Renal pelvis (tissue), 1 donor: ENCODE measurements at regions not wholly inside any gene's neighbourhood (a gene's known extent, or its start where the extent isn't known, plus 50 kb on each side); places are given as distances from the start of the nearest gene placed in this dataset.
A peak's percentile ranks its signal among the peaks of the same experiment; 100 is the strongest.

Experiments
- DNase-seq: peaks from one replicate; pipeline ENCODE4 v3.0.0-alpha.2; 2013

- no peak for DNase-seq
These were observed 624.4 kb upstream of the SOX11 start for GRCh38 chr2:5067816-5068215.

DNA sequence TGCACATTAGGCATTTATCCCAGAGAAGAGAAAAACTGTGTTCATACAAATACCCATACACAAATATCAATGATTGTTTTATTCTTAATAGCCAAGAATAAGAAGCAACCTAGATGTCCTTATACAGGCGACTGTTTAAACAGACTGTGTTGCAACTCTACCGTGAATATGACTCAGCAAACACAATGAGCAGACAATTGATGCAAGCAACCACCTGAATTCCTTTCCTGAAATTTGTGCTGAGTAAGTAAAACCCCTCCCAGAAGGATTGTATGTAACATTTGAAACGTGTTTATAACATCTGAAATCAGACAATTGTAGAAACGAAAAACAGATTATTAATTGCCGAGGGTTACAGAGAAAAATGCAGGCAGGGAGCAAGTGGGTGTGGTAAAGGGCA is 621.9 kb upstream of the SOX11 start:
- no peak for DNase-seq

DNA sequence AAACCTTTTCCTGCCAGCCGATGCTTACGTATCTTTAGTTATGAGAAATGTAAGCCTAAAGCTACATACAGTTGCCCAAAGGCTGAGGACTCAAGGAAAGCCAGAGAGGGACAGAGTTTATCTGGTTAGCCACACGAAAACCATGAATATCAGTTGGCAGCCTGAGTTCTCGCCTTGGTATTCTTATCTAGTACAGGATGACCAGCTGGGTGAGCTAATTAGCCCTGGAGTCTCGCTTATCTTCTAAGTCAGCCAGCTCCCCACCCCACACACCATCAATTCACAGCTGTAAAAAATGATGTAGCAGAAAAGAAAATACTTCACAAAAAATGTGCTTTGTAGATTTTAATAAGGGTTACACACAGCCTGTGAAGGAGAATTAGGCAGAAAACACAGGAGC is 617.5 kb upstream of the SOX11 start:
- DNase-seq: no peak

DNA sequence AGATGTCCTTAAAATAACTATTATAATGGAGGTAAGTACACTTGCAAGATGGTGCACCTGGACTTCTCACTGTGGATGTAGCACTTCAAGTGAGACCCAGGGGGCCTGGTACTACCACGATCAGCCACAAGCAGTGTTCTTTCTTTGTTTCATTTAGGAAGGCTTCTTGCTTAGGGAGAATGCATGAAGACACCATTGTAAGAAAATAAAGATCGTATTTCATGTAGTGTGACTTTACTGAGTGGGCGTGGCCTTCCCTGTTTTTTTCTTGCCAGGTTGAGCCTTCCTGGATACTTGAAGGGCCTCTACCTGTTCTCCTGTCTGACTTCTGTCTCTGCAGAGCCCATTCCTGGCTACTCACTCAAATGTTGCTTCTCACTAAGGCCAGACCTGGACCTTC is 615.6 kb upstream of the SOX11 start:
- no peak for DNase-seq

DNA sequence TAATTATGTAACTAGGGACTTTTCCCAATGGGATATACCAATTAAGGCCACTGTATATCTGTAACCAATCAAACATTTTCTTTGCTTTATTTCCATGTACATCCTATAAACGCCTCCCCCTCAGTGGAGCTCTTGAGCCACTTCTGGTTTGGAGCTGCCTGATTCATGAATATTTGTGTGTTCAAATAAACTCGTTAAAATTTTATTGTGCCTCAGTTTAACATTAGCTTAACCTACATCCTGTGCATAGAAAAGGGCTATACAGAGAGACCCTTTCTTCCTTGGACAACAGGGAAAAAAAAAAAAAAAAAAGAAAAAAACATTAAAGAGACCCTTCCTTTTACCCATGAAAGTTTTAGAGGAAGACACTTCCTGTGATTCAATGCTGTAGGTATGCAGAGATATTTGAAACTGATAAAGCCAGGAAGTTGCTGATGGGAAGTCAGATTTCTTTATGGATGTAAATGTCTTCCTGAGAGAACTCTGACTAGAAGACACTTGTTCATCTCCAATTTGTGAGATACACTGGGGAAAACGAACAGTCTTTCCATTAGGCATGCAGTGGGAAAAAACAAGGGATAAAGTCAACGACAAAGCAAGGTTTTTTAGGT is 614.6 kb upstream of the SOX11 start:
- DNase-seq: no peak

DNA sequence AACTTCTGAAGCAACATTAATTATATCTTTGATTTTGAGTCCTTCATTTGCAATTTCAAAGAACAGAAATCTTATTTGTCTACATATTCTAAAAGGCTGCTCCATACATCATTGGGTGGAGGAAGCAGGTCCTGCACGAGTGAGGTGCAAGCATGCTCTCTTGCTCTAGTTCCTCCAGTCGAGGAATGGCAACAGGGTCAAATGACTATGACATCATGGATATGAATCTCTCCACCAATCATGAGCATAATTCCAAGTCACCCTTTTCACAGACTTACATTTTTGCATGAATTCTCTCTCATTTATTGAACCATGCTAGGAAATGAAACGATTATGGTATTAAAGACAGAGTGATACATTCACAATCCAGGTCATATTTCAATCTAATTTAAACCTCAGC is 608.8 kb upstream of the SOX11 start:
- no peak for DNase-seq

GRCh38 chr2:5089409-5089808 is 602.8 kb upstream of the SOX11 start:
- no peak for DNase-seq

DNA sequence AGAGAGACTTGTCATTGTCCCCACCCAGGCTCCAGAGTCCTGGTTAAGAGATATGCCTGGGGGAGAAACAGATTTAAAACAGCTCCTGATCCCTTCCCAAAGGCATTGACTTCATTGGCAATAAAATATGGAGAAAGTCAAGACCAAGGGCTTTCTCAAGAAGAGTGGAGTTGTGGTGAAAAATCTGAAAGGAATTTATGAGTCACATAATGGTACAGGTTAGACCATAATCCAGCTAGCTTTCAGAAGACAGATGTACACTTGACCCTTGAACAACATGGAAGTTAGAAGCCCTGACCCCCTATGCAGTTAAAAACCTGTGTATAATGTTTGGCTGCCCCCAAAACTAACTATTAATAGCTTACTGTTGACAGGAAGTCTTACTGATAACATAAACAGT is 599.1 kb upstream of the SOX11 start:
- no peak for DNase-seq

GRCh38 chr2:5093518-5093917 is 598.7 kb upstream of the SOX11 start:
- DNase-seq: no peak

GRCh38 chr2:5094192-5094591 is 598.0 kb upstream of the SOX11 start:
- DNase-seq: no peak

GRCh38 chr2:5098286-5098685 is 593.9 kb upstream of the SOX11 start:
- no peak for DNase-seq

DNA sequence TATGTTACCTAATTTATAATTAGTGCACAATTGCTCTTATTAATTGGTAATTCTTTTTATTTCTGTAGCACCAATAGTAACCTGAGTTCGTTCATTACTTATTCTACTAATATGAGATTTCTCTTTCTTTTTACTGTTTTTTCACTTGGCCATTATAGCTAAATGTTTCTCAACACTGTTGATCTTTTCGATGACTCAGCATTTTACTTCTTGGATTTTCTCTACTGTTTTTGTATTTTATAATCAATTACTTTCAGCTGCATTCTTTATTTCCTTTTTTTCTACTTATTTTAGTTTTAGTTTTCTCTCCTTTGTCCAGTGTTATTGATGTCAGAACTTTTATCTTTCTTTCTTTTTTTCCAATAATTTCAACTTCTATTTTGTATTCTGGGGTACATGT is 589.4 kb upstream of the SOX11 start:
- DNase-seq: no peak

DNA sequence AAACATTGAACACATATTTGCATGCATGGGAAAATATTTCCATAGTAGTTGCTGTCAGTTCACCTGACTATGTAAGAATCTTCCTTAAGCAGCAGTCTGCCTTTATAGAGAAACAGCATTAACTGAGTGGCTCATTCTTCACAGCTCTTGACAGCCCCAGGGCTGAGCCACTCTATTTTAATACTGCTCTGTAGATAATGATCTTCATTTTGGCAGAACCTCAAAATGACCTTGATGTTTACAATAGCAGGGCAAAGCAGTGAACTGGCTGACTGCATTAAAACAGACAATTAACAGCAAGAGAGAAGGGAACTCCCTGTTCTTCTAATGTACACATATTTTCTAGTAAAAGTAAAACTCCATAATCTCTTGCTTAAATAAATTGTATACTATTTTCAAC is 580.6 kb upstream of the SOX11 start:
- DNase-seq: peak; percentile 31

DNA sequence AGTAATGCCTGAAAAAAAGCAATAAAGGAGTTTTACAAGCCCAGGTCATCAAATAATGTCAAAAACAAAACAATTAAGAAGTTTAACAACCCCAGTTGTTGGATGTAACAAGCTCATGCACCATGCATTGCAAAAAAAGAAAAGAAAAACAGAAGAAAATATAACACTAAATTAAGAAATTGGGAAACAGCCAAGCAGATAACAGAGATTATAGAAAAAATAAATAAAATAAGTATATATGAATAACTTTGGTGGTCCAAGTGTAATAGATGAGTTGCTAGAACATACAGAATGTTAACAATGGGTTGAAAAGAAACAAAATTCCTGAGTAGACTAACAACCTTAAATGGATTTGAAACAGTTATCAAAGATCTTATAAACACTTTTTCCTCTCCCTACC is 573.1 kb upstream of the SOX11 start:
- no peak for DNase-seq

- no peak for DNase-seq
These were observed 571.1 kb upstream of the SOX11 start for GRCh38 chr2:5121121-5121520.

GRCh38 chr2:5121642-5122041 is 570.5 kb upstream of the SOX11 start:
- DNase-seq: peak; percentile 26

DNA sequence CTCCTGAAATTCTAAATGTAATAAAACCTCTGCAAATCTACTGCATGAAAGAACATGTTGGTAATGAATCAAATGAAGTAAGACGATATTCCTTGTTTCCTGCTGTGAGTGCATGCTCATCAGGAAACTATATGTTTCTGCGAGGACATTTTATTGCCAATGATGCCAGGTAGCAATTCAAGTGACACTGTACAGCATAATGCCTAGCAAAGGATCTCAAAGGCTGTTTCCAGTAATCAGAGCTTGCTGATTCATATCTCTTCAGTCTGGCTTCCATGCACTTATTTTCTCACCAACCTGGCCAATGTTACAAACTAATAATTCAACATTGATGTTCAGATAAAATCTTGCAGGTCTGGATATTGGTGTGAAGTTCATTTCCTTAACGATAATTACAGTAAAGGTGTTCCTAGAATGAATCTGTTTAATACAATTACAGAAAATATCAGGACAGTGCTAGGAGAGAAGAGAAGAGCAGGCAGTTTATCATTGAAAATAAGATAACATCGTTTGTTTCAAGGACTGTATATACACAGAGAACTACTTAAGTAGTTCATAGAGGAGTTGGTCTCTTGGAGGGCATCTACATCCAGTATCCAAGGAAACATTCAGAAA is 568.5 kb upstream of the SOX11 start:
- DNase-seq: no peak

DNA sequence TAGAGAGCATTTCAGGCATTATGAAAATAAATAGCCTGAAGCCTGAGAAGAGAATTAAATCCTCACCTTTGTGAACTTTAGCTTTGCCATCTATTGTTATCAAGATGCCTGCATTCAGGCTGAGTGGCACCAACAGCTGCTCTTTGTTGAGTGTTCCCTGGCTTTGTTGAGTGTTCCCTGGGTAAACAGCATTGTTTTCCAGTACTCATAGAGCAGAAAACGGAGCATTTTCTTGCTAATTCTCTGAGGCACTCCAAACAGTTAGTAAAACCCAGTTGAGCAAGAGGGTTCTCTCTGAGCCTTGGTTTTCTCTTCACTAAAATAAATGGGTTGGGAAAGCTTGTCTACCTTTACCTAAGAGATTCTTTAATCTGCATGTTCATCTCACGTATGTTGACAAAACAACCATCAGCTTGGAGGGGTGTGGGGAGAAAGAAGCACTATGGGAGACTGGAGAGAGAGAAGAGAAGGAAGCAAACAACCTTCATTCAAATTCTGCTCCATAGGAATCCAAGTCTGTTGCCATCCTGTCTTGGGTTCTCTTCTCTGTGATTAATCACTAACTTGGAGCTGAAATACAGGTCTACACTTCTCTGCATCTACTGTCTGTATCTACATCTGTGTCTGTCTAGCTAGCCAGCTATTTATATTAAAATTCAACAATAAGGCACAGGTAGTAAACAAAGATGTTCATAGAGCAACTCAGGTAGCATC is 567.0 kb upstream of the SOX11 start:
- no peak for DNase-seq

DNA sequence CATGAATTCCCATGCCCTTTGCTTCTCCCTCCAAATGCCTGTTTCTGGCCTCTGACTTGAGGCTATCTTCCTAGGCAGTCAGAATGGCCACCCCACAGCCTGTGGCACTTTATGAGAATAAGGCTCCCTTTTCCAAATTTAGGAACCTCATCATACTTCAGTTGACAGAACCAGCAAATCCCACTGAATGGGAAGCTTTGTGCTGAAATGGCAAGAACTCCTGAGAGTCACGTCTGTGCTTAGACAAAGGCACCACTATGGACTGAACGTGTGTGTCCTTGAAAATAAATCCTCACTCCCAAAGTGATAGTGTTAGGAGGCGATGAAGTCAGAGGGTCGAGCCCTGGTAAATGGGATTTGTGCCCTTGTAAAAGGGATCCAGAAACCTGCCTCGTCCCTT is 559.9 kb upstream of the SOX11 start:
- DNase-seq: no peak

GRCh38 chr2:5140347-5140746 is 551.8 kb upstream of the SOX11 start:
- DNase-seq: no peak

GRCh38 chr2:5144159-5144558 is 548.0 kb upstream of the SOX11 start:
- DNase-seq: no peak

DNA sequence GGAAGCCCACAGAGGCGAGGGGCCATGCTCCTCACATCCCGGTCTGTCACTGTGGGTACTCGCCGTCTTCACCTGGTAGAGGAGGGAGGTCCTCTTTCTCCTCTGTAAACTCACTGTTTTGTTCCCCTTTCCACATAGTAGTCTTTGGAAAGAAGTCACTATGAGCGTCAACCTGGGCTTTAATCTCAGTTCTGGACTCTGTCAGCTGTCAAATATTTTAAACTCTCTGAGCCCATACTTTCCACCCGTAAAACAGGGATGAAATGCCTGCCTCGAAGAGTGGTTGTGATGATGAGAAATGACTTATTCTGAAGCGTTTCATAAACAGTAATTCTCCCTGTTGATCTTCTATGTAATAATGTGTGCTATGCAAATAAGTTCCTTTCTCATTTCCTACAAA is 547.1 kb upstream of the SOX11 start:
- no peak for DNase-seq

GRCh38 chr2:5145801-5146200 is 546.4 kb upstream of the SOX11 start:
- no peak for DNase-seq
